Heart left ventricle (tissue), 13 donors: ENCODE measurements at regions not wholly inside any gene's neighbourhood (a gene's known extent, or its start where the extent isn't known, plus 50 kb on each side); places are given as distances from the start of the nearest gene placed in this dataset.

Experiments used
- POLR2A ChIP-seq, 2 donors: fragments of 450-650 bp; IDR thresholded peaks; one replicate each; pipeline ENCODE4 v1.6.1; 2017; ENCODE audit warnings: antibody characterized with exemption in 2 of 2, mild to moderate bottlenecking in 2 of 2, moderate library complexity in 2 of 2
- TF ChIP-seq, protein P1 (sequence below), 12 donors: fragments of 200-600 bp; sonication (generic) in 4 of 12; IDR thresholded peaks; one replicate each; pipeline versions ENCODE4 v1.5.0 to v1.8.0; 2018 to 2022; ENCODE audit warnings: antibody characterized with exemption in 12 of 12, mild to moderate bottlenecking in 5 of 12
- donor health status: ischemic (EF 13 %, LVEDD 7.1; RV severe dilation, severe dysfunction).
- donor health status: DM: no; HTN: yes; CAD: no.
- donor health status: DM: no; HTN: no; CAD: no.
- donor health status: ischemic (EF 25% LVEDD 6.9; RV normal size, moderate dysfunction).
- donor health status: ischemic (EF 25% LVEDD 5.7; RV mildly dilated, moderate dysfunction).
- donor health status: ischemic (EF 35%, LVEDD 5.7; RV mildly dilated, moderate dysfunction).
- donor health status: nonischemic (EF 11% LVEDD 7.7; RV severe dilation, severe dysfunction).
- donor health status: DM: yes; HTN: yes; CAD: no.
- donor health status: PGD.
- donor health status: ischemic (EF 29% LVEDD 5.4; RV normal size, mild dysfunction).
- donor health status: nonischemic (EF 23%, LVEDD 6.1; RV moderate dilation, normal function).

DNA sequence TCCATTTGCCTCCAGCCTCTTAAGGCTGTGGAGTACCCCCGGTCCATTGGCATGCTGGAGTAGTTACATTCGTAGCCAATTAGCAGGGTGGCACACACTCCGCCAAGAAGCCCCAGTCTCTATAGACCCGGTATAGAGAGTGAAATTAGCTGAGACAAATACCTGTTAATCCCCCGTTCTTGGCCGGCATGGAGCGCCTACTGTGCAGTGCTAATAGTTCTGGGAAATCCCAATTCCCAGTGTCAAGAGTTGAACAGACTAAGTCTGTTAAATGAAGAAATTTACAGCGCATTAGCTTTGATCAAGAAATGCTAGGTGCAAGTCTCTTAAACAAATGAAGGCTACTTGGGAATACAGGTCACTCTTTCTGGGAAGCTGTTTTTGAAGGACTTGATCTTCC lies 127.8 kb upstream of the ARX start:
- TF ChIP-seq, protein P1, sequence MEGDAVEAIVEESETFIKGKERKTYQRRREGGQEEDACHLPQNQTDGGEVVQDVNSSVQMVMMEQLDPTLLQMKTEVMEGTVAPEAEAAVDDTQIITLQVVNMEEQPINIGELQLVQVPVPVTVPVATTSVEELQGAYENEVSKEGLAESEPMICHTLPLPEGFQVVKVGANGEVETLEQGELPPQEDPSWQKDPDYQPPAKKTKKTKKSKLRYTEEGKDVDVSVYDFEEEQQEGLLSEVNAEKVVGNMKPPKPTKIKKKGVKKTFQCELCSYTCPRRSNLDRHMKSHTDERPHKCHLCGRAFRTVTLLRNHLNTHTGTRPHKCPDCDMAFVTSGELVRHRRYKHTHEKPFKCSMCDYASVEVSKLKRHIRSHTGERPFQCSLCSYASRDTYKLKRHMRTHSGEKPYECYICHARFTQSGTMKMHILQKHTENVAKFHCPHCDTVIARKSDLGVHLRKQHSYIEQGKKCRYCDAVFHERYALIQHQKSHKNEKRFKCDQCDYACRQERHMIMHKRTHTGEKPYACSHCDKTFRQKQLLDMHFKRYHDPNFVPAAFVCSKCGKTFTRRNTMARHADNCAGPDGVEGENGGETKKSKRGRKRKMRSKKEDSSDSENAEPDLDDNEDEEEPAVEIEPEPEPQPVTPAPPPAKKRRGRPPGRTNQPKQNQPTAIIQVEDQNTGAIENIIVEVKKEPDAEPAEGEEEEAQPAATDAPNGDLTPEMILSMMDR (IDR thresholded peaks at IDR 0.05) = no peak
- TF ChIP-seq POLR2A (IDR thresholded peaks at IDR 0.05) = no peak
